ENCODE measurements at regions not wholly inside any gene's neighbourhood (a gene's known extent, or its start where the extent isn't known, plus 50 kb on each side); places are given as distances from the start of the nearest gene placed in this dataset.
"Not testable (repeated sequence)": the region's sequence is repeated elsewhere in the genome, so short reads cannot be mapped to it uniquely, and the experiment has no call there.

GRCh38 chr11:60592601-60593000 is 77.4 kb downstream of the MS4A13 start:
- no peak for DNase-seq
- no peak for ATAC-seq

- ATAC-seq, result no peak
- DNase-seq, result no peak
These were observed 79.9 kb downstream of the MS4A13 start for GRCh38 chr11:60594998-60595642.

GRCh38 chr11:60607483-60607882 is 91.9 kb upstream of the MS4A8 start:
- DNase-seq, result no peak
- no peak for ATAC-seq

- DNase-seq (no peak), ATAC-seq (no peak)
These were observed 89.8 kb upstream of the MS4A8 start for GRCh38 chr11:60609632-60610031.

GRCh38 chr11:60610702-60611101 is 88.7 kb upstream of the MS4A8 start:
- DNase-seq (no peak), ATAC-seq (no peak)

GRCh38 chr11:60615497-60615896 is 83.9 kb upstream of the MS4A8 start:
- DNase-seq (no peak), ATAC-seq (no peak)

- ATAC-seq, DNase-seq: not testable (repeated sequence)
These were observed 77.5 kb upstream of the MS4A8 start for GRCh38 chr11:60621940-60622339.

- ATAC-seq, result not testable (repeated sequence)
These were observed 76.6 kb upstream of the MS4A8 start for GRCh38 chr11:60622776-60623175.

GRCh38 chr11:60625262-60625661 is 74.2 kb upstream of the MS4A8 start:
- no peak for DNase-seq
- no peak for ATAC-seq

More at GRCh38 chr11:60622776-60623175, 76.6 kb upstream of the MS4A8 start:
- not testable (repeated sequence) for DNase-seq

GRCh38 chr11:60629399-60629798 is 70.0 kb upstream of the MS4A8 start:
- DNase-seq (no peak), ATAC-seq (no peak)

- ATAC-seq (no peak), DNase-seq (no peak)
These were observed 67.5 kb upstream of the MS4A8 start for GRCh38 chr11:60631944-60632343.

- peak; percentile 40 for ATAC-seq
- DNase-seq, result no peak
These were observed 65.8 kb upstream of the MS4A8 start for GRCh38 chr11:60633645-60634044.

GRCh38 chr11:60634126-60634525 is 65.3 kb upstream of the MS4A8 start:
- DNase-seq, result no peak
- no peak for ATAC-seq

- ATAC-seq, result no peak
- no peak for DNase-seq
These were observed 57.5 kb upstream of the MS4A8 start for GRCh38 chr11:60641940-60642339.

- no peak for ATAC-seq
- DNase-seq, result no peak
These were observed 52.3 kb upstream of the MS4A8 start for GRCh38 chr11:60647087-60647486.

Measured in stimulated activated naive CD8-positive, alpha-beta T cell treated with anti-CD3 and anti-CD28 coated beads, Interleukin-15, Interleukin-2, amounts not matched to agents 100 U/mL and 50 U/mL, for 24 hours (primary cell).